GM19238 (cell line): ENCODE measurements at regions not wholly inside any gene's neighbourhood (a gene's known extent, or its start where the extent isn't known, plus 50 kb on each side); places are given as distances from the start of the nearest gene placed in this dataset.
"Not testable (repeated sequence)": the region's sequence is repeated elsewhere in the genome, so short reads cannot be mapped to it uniquely, and the experiment has no call there.

Experiments
- DNase-seq: peaks from one replicate; pipeline ENCODE4 v3.0.0; 2011; ENCODE audit warnings: low spot score; ENCODE audit not compliant: insufficient read length

DNA sequence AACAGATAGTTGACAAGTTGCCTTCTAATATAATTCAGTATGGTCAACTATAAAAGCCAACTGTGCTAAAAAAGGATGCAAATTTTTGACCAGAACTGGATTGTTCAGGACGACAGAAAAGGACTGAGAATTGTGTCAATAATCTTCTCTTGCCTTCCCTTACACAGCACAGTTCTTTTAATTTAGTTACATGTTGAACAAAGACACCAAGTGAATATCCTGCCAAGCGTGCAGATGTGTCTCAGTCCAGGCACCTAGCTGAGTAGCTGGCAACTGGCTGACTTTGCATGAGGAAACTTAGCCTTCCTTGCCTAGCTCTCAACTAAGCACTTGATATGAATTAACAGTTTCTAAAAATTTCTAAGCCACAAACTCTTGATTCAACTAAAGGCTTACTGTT is 801.4 kb downstream of the BCL11A start:
- DNase-seq = no peak

DNA sequence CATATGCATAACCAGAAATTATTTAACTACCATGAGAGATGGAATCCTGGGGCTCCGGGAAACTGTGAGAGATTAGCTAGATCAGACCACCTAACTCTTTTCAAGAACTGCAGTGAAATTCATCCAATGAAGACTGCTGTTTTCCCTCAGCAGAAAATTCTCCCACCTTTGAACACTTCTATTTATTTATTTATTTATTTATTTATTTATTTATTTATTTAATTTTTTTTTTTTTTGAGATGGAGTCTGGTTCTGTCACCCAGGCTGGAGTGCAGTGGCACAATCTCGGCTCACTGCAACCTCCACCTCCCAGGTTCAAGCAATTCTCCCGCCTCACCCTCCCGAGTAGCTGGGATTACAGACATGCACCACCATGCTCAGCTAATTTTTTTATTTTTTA is 802.2 kb downstream of the BCL11A start:
- not testable (repeated sequence) for DNase-seq

DNA sequence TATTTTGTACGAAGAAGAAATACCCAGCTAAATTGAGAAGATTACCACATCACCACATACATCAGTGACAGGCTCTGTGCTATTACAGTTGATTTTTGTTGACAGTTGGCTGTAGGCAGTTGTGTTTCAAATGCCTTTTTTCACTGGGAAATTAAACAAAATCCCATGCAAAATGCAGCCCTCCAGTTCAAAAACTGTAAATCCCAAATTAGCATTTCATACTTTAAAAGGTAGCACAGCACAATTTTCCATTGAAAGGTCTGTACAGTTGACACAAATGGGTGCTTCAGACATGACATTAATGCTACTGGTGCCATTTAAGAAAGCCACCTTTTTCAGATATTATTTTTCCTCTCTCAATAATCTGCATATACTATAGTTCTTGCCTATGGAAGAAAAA is 807.2 kb downstream of the BCL11A start:
- DNase-seq = no peak

DNA sequence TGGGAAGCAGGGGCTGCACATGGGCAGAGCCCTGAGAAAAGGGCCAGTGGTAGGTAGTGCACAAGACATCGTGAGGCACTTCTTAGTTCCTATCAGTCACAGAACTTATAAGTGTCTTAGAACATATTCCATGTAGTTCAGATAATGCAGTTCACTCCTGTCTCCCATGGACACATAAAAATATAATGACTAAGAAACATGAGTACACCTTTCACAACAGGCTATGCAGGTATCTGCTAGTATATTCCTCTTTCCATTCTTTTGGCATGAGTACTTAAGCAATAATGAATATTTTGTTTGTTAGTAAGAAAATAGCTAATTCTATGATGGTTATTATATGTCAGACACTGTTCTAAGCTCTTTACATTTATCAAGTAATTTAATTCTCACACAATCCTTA is 808.4 kb downstream of the BCL11A start:
- no peak for DNase-seq

DNA sequence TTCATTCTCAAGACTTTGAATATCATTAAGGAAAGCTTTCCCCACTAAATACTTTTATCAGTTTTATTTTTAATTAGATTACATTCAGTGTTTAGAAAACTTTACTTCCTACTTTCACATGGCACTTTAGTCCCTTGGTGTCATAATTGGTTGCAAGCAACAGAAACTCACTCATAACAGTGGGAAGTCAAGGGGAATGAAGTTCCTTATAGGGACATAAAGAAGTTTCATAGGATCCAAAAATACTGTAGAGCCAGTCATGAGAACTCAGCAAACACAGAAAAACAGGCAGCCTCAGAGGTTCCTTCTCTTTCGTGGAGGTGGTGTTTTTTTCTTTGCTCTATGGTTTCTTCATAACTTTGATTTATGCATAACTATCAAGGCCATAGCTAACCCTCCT is 809.0 kb downstream of the BCL11A start:
- DNase-seq = no peak

DNA sequence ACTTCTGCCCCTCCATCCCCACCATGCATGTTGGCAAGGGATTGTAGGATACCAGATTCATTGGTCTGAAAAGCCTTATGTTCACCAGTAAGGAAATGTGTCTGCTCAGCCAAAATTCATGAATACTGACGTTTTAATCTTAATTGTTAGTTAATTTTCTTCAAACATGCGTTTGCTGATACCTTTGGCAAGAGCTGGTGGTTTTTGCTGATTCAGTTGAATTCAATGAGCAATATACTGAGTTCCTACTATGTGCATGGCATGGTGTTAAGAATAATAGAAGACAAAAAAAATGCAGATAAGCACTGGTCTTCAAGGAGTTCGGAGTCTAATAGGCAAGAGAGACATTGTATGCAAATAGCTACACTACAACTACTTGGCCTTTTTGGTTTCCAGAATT is 811.6 kb downstream of the BCL11A start:
- no peak for DNase-seq

DNA sequence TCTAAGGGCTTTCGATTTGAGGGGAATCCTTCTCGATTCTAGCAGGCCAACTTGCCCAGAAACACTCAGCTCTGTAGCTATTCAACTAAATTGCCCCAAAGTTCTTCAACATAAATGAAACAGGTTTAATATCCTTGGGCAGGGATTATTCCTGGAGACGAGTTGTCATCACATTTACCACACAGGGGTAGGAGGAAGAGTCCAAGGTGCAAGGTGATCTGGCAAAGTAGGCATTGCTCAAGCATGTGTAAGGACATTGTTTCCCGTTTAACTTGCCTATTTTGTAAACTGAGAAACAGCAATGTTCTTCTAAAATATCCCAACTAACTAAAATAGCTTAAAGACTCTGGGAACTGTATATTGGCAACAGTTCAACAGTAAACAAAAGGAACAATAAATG is 814.3 kb downstream of the BCL11A start:
- DNase-seq = no peak

DNA sequence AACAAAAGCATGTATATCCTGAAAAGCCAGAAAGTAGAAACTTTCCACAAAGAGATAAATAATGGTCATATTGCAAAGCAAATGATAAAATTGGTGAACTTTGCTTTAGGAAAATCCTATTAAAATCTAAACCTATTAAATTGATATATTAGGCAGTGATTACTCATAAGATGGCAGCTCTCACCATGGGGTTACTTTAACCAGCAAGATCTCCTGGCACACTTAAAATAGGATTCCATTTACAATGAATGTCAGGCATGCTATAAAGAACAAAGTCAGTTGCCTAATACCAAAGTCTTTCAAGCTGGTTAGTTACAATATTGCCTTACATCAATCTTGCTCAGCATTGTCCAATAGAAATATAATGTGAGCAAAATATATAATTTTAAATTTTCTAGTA is 816.2 kb downstream of the BCL11A start:
- no peak for DNase-seq

DNA sequence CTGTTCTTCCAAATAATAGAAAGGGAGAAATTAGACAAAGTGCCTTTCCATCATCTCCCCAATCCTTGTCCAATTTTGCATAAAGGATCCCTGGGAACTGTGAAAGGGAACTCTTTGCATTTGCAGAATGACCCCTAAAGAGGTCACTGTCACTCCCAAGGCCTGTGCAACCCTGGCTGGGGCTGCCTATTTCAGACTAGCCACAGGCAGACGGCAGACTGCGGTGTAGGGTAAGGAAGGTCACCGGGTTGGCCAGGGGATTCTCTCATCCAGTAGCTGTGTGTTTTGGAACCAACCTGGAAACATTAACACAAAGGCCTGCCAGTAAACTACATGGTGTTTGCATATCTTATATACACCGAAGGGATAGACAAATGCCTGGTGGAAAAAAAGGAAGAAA is 818.7 kb downstream of the BCL11A start:
- DNase-seq = no peak

DNA sequence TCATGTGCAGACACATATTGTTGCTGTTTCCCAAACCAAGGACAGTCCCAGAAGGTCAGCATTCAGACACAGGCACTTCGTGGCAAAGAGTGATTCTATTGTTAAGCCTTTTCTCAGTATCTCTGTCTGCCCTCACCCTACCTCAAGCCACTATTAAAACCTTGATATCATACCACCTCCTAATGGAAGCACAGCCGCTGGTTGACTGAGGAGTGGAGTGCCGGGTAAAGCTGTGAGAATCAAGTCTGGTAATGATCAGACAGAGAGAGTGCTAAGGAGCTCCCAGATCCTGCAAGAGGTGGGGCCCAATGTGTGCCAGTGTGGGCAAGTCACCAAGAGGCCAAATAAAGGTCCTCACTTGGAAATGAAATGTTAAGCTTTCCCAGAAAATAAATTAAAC is 819.5 kb downstream of the BCL11A start:
- no peak for DNase-seq

DNA sequence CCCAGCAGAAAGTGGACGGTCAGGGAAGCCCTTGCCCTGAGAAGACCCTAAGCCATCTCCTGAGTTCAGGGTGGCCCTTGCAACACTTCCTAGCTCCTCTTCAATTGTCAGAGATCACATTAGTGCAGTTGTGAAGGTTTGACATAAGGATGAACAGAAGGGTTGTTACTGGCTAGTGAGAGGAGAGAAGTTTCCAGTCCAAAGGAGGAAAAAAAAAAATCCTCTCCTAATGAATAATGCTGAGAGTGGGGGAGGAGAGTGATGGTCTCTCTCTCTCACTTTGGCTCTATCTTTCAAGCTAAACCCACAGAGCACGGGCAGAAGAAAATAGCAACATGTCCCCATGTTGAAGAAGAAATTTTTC is 819.9 kb downstream of the BCL11A start:
- no peak for DNase-seq

DNA sequence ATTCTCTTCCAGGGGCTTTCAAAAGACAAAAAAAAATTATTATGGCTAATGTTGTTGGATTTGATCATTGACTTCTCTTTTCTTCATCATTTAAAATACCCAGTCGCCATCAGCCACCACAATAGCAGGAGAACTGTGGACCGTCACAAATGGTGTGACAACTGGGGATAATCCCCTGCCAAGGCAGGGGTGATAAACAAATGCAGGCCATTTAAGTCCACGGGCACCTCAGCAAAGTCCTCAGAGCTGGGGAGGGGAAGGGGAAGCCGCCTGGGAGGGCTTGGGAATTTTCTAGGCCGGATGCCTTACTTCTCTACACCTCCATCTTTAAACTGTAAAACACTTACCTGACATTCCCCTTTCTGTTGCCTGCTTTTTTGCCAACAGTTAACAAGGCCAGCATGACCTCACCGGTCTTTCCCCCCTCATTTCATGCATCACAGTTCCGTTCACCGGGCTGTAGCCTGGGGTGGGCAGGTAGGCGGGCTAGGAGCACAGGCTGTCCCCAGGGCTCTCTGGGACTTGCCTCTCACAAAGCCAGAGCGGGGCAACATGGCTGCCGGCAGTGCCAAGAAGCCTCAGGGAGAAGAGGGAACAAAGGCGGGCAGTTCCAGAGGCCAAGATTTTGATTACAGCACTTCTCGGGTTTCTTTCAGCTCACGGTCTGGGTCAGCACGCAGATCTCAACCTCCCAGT is 820.4 kb downstream of the BCL11A start:
- no peak for DNase-seq

DNA sequence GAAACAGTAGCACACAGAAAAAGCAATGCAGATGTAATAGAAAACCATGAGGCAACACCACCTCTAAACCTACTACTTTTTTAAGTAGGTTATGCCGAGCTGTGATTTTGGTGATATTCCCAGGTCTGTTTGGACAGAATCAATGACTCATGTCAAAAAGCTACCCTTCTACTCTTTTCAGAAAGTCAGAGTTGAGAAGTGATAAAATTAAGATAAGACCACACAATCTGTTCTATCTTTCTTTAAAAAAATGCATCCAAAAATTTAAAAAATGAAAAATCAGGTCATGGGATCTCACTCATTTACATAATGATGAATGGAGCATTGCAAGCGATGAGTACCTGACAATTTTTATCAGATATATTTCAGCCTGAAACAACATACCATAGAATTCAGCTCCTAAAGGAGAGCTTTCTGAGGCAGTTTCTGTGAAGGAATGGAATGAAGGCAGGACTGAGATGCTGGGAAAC is 826.3 kb downstream of the BCL11A start:
- no peak for DNase-seq

DNA sequence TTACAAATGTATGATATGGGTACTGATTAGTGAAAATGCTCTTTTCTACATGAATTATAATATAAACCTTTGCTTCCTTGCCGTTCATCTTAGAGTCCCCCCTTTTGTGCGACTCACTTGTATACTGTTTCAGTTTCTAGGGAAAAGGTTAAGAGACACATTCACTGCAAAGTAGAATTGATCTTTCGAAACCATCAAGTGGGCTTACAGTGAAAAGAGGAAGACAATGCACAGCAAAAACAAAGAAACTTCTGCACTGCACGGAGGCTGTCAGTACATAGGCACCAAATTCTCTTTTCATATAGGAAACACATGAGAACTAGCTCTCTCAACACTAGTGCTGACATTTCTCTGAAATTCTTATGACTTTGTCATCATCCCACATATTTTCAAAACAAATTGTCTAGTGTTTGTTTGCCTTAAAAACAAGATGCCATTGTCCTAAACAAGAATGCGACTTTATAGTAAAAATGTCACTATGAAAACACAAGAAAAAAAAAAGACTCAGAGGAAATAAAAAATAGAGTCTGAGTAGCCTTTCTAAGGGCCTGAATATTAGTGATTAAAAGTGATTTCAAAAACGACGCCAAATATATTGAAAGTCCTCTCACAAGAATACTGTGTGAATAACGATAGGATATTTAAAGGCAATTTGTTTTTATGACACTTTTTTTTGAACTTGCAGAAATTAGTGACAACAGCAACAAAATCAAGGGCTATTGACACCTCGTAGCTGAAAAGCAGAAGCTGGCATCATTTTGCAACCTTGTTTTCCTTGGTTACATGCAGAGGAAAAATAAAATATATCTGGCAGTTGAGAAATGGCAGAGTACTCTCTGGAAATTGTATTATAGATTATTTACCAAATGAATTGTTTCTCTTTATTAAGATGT is 827.0 kb downstream of the BCL11A start:
- no peak for DNase-seq

DNA sequence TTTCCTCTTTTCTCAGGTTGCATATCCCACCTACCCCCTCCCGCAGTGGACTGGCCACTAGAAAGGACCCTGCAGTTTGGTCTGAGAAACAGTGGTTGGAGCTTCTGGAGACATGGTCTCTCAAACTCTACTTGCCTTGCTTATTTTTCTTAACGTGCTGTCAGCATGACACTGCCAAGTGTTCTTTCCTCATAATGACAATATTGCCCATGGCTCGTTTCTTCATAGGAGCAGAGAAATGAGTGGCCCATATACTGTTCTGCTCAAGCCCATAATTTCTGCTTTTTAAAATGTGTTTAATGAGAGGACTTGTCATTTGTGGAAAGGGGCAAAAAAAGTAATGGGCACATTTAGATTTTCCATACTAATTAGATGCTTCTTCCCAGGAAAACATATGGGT is 828.7 kb downstream of the BCL11A start:
- no peak for DNase-seq

DNA sequence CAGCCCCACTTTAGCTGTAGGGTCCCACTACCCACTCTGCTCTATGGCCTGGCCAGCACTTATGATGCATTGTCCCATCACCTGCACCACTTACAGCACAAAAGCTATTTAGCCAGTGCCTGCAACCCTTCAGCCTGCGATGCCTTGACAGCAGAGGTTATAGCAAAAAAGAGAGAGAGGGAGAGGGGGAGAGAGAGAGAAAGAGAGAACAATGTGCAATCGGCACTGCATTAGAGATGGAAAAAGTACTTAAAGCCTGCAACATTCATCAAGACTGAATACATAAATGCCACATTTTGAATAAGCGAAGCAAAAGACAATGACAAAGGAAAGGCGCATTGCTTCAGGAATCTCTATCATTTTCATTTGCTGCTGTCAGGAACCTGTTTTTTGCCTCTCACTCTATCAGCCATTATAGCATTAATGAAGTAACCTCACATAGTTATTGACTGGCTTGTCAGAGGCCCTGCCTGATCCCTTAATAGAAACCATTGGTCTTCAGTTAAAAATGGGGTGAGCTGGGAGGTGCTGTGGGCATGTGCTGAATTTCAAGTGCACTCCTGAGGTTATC is 833.1 kb downstream of the BCL11A start:
- no peak for DNase-seq

DNA sequence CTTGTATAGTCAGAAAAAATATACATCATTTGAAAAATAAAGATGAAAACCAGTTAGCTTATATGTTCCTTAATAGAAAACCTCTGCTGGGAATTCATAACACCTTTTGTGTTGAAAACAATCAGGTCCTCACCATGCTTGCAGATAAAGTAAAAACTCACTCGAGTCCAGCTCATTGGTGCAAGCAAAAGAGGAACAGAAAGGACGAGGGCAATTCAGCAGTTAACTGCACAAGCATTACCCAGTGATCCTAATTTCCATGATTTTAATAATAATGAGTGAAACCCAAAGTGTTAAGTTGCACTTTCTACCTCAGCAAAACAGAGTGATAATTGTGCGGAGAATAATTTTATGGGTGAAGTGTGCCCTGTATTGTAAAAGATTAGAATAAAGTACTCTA is 839.9 kb downstream of the BCL11A start:
- no peak for DNase-seq

DNA sequence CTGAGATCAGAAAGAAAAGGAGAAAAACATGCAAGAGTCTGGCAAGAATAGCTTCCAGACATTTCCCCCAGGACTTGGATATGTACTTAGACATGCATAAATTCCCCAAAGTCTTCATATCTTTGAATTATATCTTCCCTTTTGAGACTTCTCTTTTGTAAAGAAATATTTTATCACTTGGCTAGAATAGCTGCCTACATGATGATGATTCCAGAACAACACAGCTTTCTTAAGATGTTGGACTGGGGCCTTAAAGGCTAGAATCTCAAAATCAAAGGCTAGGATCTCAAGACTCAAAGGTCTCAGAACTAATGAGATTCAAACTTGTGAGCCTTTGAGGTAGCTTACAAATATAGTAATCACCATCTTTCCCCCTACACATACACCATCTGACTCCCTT is 842.3 kb downstream of the BCL11A start:
- no peak for DNase-seq

DNA sequence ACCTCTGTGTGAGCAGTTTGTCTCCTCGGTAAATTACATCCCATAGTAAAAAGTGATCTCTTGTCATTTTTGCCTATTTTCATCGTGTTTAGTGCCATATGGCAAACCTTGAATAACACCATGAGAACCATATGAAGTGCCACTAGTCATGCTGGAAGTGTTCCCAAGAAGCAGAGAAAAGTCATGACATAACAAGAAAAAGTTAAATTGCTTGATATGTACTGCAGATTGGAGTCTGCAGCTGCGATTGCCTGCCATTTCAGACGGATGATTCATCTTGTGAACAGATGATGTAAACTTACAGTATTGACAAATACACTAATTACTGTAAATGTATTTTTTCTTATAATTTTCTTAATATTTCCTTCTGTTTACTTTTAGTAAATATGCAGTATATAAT is 846.7 kb downstream of the BCL11A start:
- no peak for DNase-seq

DNA sequence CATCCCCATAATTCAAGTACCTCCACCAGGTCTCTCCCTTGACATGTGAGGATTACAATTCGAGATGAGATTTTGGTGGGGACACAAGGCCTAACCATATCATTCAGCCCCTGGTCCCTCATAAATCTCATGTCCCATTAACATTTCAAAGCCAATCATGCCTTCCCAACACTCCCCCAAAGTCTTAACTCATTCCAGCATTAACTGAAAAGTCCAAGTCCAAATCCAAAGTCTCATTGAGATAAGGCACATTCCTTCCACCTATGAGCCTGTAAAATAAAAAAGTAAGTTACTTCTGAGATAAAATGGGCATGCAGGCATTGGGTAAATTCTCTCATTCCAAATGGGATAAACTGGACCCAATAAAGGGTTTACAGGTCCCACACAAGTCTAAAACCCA is 849.7 kb downstream of the BCL11A start:
- no peak for DNase-seq

DNA sequence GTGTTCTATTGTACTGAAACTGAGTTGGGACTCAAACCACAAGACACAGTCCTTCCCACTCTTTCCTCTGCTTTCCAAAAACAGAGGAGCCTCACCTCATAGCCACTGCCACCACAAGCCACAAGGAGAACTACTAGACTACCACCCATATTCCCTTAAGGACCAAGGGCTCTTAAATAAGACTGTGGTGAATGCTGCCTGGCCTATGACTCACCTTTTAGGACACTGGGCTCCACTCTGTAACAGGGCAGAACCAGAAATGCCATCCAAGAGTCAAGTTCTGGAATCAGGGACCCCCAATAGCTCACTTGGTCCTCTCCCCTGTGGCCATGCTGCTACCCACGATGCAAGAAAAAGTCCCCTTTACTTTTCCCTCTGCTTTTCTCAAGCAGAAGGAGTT is 851.4 kb downstream of the BCL11A start:
- DNase-seq = no peak

DNA sequence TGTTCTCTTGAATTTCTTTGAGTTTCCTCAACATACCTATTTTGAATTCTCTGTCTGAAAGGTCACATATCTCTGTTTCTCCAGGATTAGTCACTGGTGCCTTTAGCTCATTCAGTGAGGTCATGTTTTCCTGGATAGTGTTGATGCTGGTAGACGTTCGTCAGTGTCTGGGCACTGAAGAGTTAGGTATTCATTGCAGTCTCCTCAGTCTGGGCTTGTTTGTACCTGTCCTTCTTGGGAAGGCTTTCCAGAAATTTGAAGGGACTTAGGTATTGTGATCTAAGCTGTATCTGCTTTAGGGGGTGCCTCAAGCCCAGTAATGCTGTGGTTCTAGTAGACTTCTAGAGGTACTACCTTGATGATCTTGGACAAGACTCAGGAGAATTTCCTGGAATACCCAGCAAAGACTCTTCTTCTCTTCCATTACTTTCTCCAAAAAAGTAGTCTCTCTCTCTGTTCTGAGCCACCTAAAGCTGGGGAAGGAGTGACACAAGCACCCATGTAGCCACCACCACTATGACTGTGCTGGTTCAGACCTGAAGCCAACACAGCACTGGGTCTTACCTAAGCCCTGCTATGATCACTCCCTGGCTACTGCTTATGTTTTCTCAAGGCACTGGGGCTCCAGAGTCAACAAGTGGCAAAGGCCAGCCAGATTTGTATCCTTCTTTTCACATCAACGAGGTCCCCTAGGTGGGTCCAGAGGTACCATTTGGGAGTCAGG is 852.0 kb downstream of the BCL11A start:
- no peak for DNase-seq
